ENCODE measurements at regions not wholly inside any gene's neighbourhood (a gene's known extent, or its start where the extent isn't known, plus 50 kb on each side); places are given as distances from the start of the nearest gene placed in this dataset.
A peak's percentile ranks its signal among the peaks of the same experiment; 100 is the strongest.

- H3K4me1 ChIP-seq (ENCODE audit: insufficient read depth, low read length): peaks cover 31% of the 10 kb centered on the region
- no peak overlapping the region for H3K4me3 ChIP-seq (ENCODE audit: insufficient read depth, low read length)
- no peak for DNase-seq (ENCODE audit: insufficient read length, low spot score, missing footprints)
- H3K79me2 ChIP-seq (ENCODE audit: insufficient read depth, low read length): no peaks in the 10 kb centered on the region
- no peaks in the 10 kb centered on the region for H3K27me3 ChIP-seq (ENCODE audit: insufficient read depth, low read length)
- no peaks in the 10 kb centered on the region for H4K20me1 ChIP-seq (ENCODE audit: insufficient read depth, low read length)
- TF ChIP-seq CTCF (IDR thresholded peaks at IDR 0.05; ENCODE audit: extremely low read depth, low read depth, low read length): no peak
- no peak overlapping the region for H3K4me2 ChIP-seq (ENCODE audit: insufficient read depth, low read length)
- H2AFZ ChIP-seq (ENCODE audit: low read length): no peak overlapping the region
- H3K27ac ChIP-seq (ENCODE audit: low read depth, low read length): no peak overlapping the region
- H3K36me3 ChIP-seq (ENCODE audit: insufficient read depth, low read length): no peaks in the 10 kb centered on the region
- H3K9me3 ChIP-seq (ENCODE audit: low read depth, low read length): no peaks in the 10 kb centered on the region
Observed at GRCh38 chr3:177742273-177742672, 545.0 kb upstream of the TBL1XR1 start.

DNA sequence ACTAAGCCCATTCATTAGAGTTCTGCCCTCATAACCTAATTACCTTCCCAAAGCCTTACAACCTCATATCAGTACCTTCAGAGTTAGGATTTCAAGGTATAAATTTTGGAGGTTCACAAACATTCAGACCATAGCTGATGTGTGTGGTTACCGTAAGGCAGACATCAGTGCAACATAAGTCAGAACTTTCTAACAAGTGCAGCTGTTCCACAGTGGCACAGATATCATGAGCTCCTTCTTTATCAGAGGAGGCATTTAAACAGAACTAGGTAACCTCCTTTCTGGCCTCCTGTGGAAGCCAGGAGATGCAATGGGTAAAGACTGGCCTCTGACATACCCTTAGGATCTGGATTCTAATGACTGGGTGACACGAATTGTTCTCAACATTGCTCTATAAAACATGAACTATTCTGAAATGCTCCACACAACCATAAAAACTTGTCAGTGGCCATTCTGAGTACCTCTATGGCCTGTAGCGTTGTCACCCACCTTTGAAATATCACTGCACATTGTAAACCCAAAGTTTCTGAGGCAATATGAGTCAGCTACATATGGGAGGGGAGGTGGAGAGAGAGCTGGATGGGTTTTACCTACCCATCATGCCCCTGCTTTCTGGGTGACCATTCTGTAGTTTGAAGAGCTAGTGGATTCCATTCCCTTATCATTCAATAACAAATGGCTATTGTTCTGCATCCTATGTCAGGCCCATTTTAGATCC lies 546.0 kb upstream of the TBL1XR1 start:
- Histone ChIP-seq H3K4me3 (ENCODE audit: insufficient read depth, low read length) (no peak overlapping the region), H3K4me1 (ENCODE audit: insufficient read depth, low read length) (peaks cover 34% of the 10 kb centered on the region), H3K79me2 (ENCODE audit: insufficient read depth, low read length) (no peaks in the 10 kb centered on the region), H3K36me3 (ENCODE audit: insufficient read depth, low read length) (no peaks in the 10 kb centered on the region), H3K9me3 (ENCODE audit: low read depth, low read length) (no peaks in the 10 kb centered on the region), H3K27ac (ENCODE audit: low read depth, low read length) (no peak overlapping the region), H2AFZ (ENCODE audit: low read length) (no peak overlapping the region), H3K4me2 (ENCODE audit: insufficient read depth, low read length) (no peak overlapping the region), H4K20me1 (ENCODE audit: insufficient read depth, low read length) (no peaks in the 10 kb centered on the region), H3K27me3 (ENCODE audit: insufficient read depth, low read length) (no peaks in the 10 kb centered on the region)
- no peak for TF ChIP-seq CTCF (IDR thresholded peaks at IDR 0.05; ENCODE audit: extremely low read depth, low read depth, low read length)
- DNase-seq (ENCODE audit: insufficient read length, low spot score, missing footprints): no peak

- TF ChIP-seq CTCF (IDR thresholded peaks at IDR 0.05; ENCODE audit: extremely low read depth, low read depth, low read length): no peak
- H3K9me3 ChIP-seq (ENCODE audit: low read depth, low read length): no peaks in the 10 kb centered on the region
- H3K27me3 ChIP-seq (ENCODE audit: insufficient read depth, low read length): no peaks in the 10 kb centered on the region
- no peaks in the 10 kb centered on the region for H3K79me2 ChIP-seq (ENCODE audit: insufficient read depth, low read length)
- DNase-seq (ENCODE audit: insufficient read length, low spot score, missing footprints): no peak
- H3K27ac ChIP-seq (ENCODE audit: low read depth, low read length): peak overlapping the region; percentile 73
- H4K20me1 ChIP-seq (ENCODE audit: insufficient read depth, low read length): no peaks in the 10 kb centered on the region
- peak overlapping the region; percentile 4 for H3K4me2 ChIP-seq (ENCODE audit: insufficient read depth, low read length)
- no peaks in the 10 kb centered on the region for H3K36me3 ChIP-seq (ENCODE audit: insufficient read depth, low read length)
- H3K4me3 ChIP-seq (ENCODE audit: insufficient read depth, low read length): no peak overlapping the region
- no peak overlapping the region for H2AFZ ChIP-seq (ENCODE audit: low read length)
- peaks cover 34% of the 10 kb centered on the region for H3K4me1 ChIP-seq (ENCODE audit: insufficient read depth, low read length)
Observed at GRCh38 chr3:177744873-177745606, 547.8 kb upstream of the TBL1XR1 start.

- Histone ChIP-seq H4K20me1 (ENCODE audit: insufficient read depth, low read length) (no peaks in the 10 kb centered on the region), H3K27me3 (ENCODE audit: insufficient read depth, low read length) (no peaks in the 10 kb centered on the region), H3K9me3 (ENCODE audit: low read depth, low read length) (no peaks in the 10 kb centered on the region), H3K4me1 (ENCODE audit: insufficient read depth, low read length) (peaks cover 34% of the 10 kb centered on the region), H3K27ac (ENCODE audit: low read depth, low read length) (peak overlapping the region; percentile 73), H3K79me2 (ENCODE audit: insufficient read depth, low read length) (no peaks in the 10 kb centered on the region), H3K4me2 (ENCODE audit: insufficient read depth, low read length) (no peak overlapping the region), H2AFZ (ENCODE audit: low read length) (no peak overlapping the region), H3K36me3 (ENCODE audit: insufficient read depth, low read length) (no peaks in the 10 kb centered on the region), H3K4me3 (ENCODE audit: insufficient read depth, low read length) (no peak overlapping the region)
- TF ChIP-seq CTCF (IDR thresholded peaks at IDR 0.05; ENCODE audit: extremely low read depth, low read depth, low read length): no peak
- peak; percentile 58 for DNase-seq (ENCODE audit: insufficient read length, low spot score, missing footprints)
Observed at GRCh38 chr3:177745607-177746005, 548.3 kb upstream of the TBL1XR1 start.

Measured in osteoblast (primary cell).